Limb (tissue), 2 donors: ENCODE measurements at regions not wholly inside any gene's neighbourhood (a gene's known extent, or its start where the extent isn't known, plus 50 kb on each side); places are given as distances from the start of the nearest gene placed in this dataset.
"Not testable (repeated sequence)": the region's sequence is repeated elsewhere in the genome, so short reads cannot be mapped to it uniquely, and the experiment has no call there.

Experiments
- DNase-seq, 2 donors: peaks; one replicate each; pipeline ENCODE4 v3.0.0-alpha.2; 2016; ENCODE audit errors: extremely low spot score in 2 of 2

DNA sequence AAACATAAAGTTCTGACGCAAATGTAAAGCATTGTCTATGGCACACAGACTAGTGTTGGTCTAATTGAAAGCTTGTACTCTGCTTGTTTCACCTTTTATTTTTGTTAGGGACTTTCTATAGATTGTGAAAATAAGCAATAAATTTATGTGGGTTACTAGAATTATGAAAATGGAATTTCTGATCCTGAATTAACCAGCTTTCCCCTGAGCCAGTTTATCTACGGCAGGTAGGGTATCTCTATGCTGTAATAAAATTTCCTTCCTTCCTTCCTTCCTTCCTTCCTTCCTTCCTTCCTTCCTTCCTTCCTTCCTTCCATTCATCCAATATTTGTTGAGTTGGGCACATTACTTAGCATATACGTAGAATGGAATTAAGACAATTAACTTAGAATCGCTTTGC, 362.6 kb upstream of the SPRED2 start:
- no peak for DNase-seq

DNA sequence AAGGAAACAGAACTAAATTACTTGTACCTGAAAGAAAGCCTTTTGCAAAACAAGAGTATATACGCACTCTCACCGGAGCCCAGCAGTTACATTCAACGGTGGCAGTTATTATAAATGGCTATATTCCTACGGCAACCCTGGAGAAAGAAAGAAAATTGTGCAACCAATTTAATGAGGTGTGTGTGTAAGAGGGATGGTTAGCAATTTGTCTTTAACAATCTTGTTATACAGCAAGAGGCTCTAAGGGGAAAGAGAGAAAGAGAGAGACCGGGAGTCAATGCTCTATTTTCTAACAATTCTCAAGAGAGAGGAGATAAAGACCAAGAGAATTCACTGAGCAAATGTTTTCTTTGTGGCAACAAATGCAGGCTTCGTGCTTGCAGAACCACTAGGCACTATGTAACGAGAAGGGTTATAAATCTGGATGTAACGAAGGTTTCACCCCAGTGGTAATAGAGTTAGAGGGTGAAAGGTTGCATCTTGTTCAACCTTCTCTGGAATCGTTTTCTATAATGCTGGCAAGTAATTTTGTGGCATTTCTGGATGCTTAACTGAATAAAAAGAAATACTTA, 359.1 kb upstream of the SPRED2 start:
- no peak for DNase-seq

DNA sequence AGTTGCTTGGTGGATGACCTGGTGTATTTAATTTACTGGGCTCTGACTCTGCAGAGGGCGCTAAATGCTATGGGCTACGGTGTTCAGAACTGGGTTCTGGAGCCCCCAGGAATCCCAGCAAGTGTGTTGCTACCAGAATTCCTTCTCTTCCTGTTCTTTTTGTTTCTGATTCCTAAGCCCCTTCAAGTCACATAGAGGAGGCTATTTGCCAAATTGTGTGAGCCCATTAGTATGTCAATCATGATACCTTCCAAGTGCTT, 358.2 kb upstream of the SPRED2 start:
- no peak for DNase-seq

DNA sequence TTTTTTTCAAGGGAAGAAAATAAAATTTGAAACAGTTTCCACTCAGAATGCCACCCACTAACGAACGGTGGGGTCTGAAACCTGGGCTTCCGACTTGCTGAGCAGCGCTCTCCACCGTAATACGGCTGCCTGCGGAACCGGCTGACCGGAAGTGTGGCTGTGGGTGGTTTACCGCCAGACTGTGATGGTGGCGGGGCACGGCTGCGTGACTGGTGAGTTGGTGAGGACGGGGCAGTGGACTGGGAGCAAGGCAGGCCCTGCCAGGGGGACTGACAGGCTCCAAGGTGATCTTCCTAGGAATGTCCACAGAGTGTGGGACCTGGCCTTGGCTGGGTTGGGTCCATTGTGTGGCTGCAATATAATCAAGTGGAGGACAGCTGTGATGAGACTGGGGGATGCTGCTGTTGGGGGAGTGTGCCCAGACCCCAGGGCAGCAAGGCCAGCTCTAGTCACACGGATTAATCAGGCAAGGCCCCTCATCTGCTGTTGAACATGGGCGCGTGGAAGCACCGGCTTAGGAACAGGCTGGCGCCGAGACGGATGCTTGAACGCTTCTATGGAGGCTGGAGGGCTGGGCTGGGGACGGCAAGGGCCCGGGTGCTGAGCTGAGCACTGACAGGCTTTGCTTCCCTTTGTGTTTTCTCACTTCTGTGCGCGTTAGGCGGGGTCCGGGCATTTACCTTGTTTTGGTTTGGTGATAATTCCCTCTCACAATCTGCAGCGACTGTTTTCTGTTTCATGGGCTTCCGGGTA, 357.7 kb upstream of the SPRED2 start:
- DNase-seq: no peak

DNA sequence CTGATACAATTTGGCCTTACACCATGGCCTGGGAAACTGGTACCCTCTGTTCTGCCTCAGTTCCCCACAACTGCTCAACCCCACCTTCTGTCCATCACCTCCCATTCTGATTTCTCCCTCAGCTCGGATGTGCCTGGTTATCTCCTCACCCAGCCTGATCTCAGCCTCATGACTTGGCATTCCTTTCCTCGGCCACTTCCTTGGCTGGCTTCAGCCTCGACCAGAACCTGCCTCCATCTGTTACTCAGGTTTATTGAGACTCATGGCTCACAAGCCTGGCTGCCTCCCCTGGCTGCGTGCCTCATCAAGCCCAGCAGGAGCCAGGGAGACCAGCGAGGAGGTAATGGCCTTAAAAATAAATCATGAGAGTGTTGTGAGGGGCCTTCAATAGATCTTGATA, 356.2 kb upstream of the SPRED2 start:
- no peak for DNase-seq

DNA sequence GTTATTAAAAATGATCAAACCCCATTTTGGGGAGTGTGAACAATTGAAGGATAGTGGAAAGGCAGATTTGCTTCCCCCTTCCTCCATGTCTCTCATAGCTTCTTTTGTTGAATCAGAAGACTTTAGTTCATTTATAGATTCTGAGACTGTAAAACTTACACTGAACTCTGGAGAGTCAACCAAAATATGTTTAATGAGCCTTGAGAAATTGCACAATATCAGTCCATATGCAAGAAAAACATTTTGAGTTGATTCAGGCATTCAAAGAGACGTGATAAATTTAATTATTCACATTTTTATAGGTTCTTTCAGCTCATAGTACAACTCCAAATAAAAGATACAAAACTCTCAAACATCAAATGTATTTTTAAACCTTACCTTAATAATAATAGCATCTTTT, 354.4 kb upstream of the SPRED2 start:
- DNase-seq: no peak

DNA sequence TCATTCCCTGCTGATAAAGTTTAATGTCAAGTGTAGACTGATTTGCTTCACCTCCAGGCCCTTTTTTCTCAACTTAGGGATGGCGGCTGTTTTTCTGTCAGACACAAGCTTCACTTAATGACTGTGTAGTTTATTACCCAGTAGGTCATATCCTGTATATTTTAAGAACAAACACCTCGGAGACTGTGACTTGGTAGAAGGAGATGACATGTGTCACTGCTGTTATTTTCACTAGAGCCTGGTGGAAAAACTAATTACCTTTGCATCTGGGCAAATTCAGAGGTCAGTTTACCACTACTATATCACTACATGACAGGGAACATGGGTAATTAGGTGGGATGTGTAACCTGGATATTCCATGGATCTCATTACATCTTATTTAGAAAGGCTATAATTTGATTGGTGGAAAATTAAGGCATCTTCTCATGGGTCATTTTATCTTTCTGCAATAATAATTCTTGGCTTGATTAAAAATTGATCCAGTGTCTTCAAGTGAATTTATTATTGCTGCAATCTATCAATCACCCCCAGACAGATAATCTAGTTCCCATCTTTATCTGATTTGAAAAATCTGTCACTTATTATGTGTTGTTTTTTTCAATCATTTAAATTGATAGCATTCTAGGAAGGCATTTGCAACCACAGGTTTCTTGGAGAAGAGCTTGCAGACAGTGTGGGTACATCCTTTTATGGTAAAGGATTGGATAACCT, 353.8 kb upstream of the SPRED2 start:
- no peak for DNase-seq

DNA sequence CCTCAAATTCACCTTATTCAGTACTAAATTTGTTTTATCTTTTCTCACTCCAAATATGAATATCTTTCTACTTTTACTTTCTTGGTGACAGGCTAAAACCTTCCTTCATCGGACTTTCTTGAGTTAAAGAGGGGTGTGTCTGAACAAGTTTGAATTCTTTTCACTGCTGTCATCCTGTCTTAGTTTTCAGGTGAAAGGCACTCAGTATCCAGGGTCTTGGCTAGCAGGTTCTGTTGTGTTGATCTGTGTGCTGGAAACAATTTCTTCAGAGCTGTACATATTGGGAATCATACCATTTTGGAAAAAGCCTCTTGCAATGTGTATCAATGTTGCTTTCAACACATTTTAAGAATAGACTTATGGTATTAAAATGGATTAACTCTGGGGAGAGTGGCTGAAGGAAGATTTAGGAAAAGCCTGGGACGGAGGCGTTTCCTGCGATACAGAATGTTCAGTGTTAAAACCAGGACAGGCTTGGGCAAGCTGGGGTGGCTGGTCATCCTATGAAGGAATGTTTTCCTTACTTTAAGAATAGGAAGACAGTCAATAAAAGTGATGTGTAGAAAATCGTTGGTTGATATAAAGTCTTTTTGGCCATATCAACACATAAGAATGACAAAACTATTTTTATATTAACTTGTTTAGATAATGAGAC, 350.7 kb upstream of the SPRED2 start:
- DNase-seq: no peak

DNA sequence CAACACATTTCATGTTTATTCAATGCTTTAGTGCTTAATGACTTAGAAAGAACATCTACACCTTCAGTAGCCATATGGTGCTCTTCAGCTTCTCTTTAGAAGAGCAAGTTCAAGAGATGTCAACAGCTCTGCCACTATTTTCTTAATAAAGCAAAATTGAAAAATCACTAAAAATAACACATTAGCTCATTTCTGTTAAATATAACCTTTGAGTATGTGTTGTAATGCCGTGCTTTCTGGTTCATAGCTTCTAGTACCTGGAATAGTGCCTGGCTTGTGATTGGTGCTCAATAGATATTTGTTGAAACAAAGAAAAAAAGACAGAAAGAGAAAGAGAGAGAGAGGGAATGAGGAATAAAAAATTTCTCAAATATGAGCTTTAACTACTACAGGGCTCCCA, 349.8 kb upstream of the SPRED2 start:
- no peak for DNase-seq

DNA sequence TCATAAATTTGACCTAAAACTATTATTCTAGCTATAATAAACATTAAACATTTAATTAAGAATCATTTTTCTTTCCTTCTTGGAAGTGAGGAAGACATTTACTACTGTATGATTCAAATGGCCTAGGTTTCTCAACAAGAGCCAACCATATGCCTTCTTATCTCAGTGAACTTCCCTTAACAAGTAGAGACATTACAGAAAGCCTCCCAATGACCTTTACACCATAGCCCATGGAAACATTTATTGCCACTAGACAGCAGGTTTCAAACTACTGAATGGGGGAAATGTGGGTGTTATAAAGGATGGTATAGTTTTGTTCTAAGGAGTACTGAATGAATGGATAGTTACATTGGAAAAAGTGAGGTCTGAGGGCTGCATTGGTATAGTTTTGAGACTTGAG, 349.4 kb upstream of the SPRED2 start:
- no peak for DNase-seq

DNA sequence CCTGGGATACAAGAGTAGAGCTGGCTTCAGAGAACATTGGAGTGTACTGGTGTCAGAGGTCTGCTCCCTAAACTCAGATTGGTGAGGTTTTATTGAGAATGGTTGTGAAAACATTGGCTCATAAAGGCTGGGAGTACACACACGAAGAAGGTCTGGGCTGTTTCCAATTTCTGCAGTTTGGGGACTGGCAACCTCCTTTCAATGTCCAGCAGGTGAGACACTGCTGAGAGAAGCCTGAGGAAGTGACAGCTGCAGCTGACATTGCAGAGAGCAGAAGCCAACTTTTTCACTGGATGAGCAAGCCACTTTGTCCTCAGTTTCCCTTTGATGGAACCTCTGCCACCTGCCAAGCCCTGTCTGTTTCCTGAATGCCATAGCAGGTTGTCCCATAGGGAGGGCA, 346.6 kb upstream of the SPRED2 start:
- no peak for DNase-seq

DNA sequence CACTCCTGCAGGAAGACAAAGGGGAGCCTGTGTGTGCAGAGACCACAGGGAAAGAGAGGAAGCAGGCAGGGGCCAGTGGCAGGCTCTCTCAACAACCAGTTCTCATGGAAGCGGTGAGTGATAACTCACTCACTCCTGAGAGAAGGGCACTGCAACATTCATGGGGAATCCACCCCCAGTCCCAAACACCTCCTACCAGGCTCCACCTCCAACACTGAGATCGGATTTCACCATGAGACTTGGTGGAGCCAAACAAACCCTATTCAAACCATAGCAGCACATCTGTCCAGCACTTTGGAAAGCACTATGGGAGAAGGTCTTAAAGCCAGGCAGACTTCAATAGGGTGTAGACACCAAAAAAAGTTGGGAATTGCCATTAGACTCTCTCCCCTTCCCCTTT, 345.7 kb upstream of the SPRED2 start:
- no peak for DNase-seq

DNA sequence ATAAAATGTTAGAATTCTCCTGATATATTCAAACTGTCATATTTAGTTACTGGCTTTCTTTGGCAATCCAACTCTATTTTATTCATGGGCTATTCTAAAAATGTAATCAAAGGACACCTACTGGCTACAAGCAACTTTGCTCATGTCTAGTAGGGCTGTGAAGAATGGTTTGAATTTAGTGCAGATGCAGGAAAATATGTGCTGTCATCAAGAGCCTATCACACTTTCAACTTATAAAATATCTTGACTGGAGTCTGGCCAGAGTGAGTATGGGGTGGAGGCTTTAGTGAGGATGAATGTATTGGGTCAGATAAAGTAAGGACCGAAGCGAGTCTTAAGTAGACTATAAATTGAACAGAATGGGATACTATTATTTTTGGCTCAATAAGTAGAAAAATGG, 343.4 kb upstream of the SPRED2 start:
- peak in 1 of 2 donors; percentile 21 for DNase-seq

DNA sequence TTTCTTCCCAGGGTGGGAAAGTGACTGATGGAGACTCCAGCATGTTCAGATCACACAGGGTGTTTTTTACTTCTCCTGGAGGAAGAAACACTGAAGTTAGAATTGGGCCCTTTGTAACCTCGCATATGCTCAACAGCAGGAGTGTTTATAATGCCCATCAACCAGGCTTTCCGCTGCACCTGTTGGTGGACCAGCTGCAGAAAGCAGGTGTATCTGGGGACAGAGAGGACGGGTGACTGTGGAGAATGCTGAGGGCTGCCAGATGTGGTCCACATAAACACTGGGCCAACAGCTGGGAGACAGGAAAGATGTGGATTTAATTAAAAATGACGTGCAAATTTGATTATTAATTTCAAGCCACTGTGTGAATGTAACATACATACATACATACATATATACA, 335.5 kb upstream of the SPRED2 start:
- no peak for DNase-seq

DNA sequence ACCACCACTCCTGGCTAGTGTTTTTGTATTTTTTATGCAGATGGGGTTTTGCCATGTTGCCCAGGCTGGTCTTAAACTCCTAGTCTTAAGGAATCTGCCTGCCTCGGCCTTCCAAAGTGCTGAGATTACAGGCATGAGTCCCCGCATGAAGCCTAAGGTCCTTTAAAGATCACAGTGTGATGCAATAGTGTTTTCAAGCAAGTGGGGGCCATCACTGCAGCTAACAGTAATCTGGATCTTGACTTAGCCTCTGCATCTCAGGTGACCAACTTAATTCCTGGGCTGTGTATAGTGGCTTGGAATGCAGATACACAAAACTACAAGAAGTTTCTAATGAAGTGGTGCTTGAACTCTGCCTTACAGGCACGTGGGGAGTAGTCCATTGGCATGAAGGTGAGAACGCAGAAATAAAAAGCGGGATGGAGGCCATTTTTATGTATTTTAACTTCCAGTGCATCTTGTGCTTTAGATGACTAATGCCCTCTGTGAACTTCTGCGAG, 334.4 kb upstream of the SPRED2 start:
- no peak for DNase-seq

DNA sequence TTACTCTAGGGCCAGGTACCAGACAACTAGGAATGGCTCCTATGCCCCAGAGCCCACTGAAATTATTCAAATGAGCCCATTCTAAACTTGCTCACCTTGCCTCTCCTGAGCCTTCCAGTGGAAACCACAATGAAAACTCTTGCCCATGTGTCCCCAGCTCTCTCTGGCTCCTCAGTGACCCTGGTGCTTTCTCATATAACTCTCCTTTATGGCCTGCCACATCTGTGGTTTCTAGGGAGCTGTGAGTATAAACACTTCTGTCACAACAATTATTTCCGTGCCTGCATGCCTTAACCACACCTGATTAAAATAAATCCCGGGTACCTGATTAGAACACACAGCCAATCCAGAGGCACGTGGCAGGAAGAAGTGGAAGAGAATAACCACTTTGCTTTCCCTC, 333.0 kb upstream of the SPRED2 start:
- DNase-seq: no peak

DNA sequence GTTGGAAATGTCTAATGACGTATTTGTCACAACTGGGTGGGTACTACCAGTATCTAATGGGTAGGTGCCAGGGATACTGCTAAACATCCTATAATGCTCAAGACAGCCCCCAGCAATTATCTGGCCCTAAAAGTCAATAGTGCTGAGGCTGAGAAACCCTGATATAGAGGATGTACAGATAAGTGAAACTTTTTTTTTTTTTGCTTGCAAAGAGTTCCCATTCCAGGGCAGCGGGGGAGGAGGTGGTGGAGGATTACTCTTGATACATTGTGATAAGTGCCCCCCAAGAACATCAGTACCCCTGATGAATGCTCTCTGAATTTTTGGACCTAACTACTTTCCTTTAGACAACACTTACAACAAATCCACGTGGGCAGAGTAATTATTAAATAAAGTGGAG, 329.7 kb upstream of the SPRED2 start:
- DNase-seq: no peak

DNA sequence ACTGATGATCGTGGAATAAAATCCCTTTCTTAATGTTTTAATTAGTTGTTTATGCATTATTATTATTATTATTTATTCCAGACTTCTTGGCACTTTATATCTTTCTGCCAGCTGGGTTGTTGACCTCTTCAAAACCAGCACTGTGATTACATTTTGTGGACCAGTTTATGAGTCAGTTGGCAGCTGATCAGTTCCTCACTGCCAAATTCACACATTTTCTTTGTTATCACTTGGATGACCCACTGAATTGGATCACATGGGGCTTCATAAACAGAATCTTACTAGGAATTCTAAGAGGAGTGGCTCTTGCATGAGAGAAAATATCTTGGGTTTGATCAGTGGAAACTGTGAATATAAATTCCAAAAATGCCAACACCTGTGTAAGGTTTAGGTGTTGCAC, 321.8 kb upstream of the SPRED2 start:
- no peak for DNase-seq

DNA sequence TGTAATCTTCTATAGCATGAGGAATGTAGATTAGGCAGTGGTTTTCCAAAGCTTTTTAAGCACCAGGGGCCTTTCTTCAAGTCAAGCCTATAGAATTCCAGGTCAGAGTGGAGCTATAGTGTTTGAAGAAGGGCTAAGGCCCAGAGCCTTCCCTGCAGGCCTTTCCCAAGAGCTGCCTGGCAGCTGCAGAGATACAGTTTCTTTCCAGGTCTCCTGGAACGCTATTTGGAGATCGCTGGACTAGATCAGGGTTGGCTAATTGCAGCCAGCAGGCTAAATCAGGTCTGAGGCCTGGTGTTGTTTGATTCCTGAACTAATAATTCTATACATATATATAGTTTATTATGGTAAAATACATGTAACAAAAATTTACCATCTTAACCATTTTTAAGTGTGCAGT, 319.0 kb upstream of the SPRED2 start:
- no peak for DNase-seq

DNA sequence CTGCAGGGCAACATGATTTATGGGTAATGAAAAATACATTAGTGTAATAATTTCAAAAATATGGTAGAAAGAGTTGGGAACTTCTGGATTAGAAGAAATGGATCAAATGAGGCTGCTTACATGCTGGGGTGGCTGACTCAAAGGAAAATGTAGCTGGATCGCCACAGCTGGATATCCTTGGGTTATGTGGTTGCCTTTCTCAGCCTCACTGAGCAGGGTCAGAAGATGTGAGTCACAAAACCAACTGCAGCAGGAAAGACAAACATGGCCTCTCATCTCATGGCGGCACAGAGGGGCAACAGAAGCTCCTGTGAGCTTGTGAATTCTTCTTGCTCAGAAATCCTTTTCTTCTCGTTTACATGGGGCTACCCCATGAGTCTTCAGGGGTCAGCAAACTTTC, 317.1 kb upstream of the SPRED2 start:
- no peak for DNase-seq

DNA sequence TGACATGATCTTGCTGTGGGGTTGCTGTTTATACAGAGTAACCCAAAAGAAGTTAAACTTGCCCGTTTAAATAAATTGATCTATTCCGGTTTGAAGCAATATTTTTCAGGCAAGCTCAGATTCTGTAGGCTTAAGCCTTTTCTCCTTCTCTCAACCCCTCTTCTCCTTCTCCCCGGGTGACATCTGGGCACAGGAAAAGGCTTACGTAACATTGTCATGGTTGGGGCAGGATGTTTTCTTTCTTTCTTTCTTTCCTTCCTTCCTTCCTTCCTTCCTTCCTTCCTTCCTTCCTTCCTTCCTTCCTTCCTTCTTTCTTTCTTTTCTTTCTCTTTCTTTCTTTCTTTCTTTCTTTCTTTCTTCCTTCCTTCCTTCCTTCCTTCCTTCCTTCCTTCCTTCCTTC, 315.5 kb upstream of the SPRED2 start:
- DNase-seq: not testable (repeated sequence)

DNA sequence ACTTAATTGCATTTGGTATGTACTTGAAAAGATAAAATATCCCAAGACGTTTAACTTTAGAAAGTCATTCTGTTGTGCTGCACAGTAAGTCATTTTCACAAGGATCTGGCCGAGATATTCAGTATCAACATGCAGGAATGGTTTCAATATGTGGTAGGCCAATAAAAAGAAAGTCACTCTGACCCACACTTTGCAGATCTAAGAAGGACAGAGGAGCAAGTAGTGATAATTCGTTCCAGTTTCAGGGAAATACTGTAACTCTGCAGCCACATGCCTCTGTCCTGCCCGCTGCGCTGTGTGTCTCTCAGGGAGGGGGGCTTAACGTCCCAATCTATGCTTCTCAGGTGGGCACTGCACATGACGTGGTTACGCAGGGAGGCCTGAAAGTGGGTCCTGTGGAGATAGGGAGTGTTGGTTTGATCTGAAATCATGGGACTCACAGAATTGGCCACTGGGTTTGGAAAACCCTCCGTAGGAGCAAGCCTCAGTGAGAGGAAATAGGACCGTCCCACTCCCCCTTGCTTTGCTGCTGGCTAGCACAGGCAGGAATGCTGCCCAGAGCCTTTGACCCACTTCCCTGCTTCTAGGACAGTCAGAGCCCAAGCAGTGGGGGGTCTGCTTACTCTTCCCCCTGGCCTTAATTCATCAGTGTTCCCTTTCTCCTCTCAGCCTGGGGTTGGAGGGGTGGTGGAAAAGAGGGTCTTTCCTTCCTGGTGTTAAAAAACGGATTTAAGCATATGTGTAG, 314.7 kb upstream of the SPRED2 start:
- peak in 1 of 2 donors; percentile 46 for DNase-seq
